ENCODE measurements at regions not wholly inside any gene's neighbourhood (a gene's known extent, or its start where the extent isn't known, plus 50 kb on each side); places are given as distances from the start of the nearest gene placed in this dataset.

GRCh38 chr4:35897808-35898207 is 346.5 kb downstream of the ARAP2 start:
- H3K9me3 ChIP-seq (ENCODE audit: control insufficient read depth, low read length, poor library complexity, severe bottlenecking): no peaks in the 10 kb centered on the region
- no peaks in the 10 kb centered on the region for H3K36me3 Mint-ChIP-seq (ENCODE audit: low read depth)
- no peaks in the 10 kb centered on the region for H3K4me1 Mint-ChIP-seq
- H3K27ac Mint-ChIP-seq: no peak overlapping the region
- DNase-seq (no peak), ATAC-seq (no peak)
- H3K4me3 Mint-ChIP-seq: no peak overlapping the region
- H3K27me3 Mint-ChIP-seq: peaks cover 8% of the 10 kb centered on the region

GRCh38 chr4:35900286-35901243 is 343.7 kb downstream of the ARAP2 start:
- no peak overlapping the region for H3K27ac Mint-ChIP-seq
- ATAC-seq: no peak
- peaks cover 8% of the 10 kb centered on the region for H3K27me3 Mint-ChIP-seq
- DNase-seq: no peak
- no peaks in the 10 kb centered on the region for H3K36me3 Mint-ChIP-seq (ENCODE audit: low read depth)
- H3K4me3 Mint-ChIP-seq: no peak overlapping the region
- H3K4me1 Mint-ChIP-seq: no peaks in the 10 kb centered on the region
- H3K9me3 ChIP-seq (ENCODE audit: control insufficient read depth, low read length, poor library complexity, severe bottlenecking): no peaks in the 10 kb centered on the region

- H3K27ac Mint-ChIP-seq: no peak overlapping the region
- H3K4me3 Mint-ChIP-seq: no peak overlapping the region
- ATAC-seq (no peak), DNase-seq (no peak)
- H3K9me3 ChIP-seq (ENCODE audit: control insufficient read depth, low read length, poor library complexity, severe bottlenecking): no peaks in the 10 kb centered on the region
- peaks cover 5% of the 10 kb centered on the region for H3K27me3 Mint-ChIP-seq
- no peaks in the 10 kb centered on the region for H3K4me1 Mint-ChIP-seq
- H3K36me3 Mint-ChIP-seq (ENCODE audit: low read depth): no peaks in the 10 kb centered on the region
Measured at GRCh38 chr4:35912174-35912573, 332.1 kb downstream of the ARAP2 start.

GRCh38 chr4:35918491-35918977 is 325.8 kb downstream of the ARAP2 start:
- Mint-ChIP-seq H3K36me3 (ENCODE audit: low read depth) (no peaks in the 10 kb centered on the region), H3K27ac (no peak overlapping the region), H3K4me1 (no peaks in the 10 kb centered on the region), H3K4me3 (no peak overlapping the region), H3K27me3 (peaks cover 18% of the 10 kb centered on the region)
- DNase-seq: no peak
- H3K9me3 ChIP-seq (ENCODE audit: control insufficient read depth, low read length, poor library complexity, severe bottlenecking): no peaks in the 10 kb centered on the region
- no peak for ATAC-seq

- no peak overlapping the region for H3K27ac Mint-ChIP-seq
- no peaks in the 10 kb centered on the region for H3K27me3 Mint-ChIP-seq
- H3K4me3 Mint-ChIP-seq: no peak overlapping the region
- no peaks in the 10 kb centered on the region for H3K9me3 ChIP-seq (ENCODE audit: control insufficient read depth, low read length, poor library complexity, severe bottlenecking)
- DNase-seq (no peak), ATAC-seq (no peak)
- H3K36me3 Mint-ChIP-seq (ENCODE audit: low read depth): no peaks in the 10 kb centered on the region
- no peaks in the 10 kb centered on the region for H3K4me1 Mint-ChIP-seq
Measured at GRCh38 chr4:35925806-35926205, 318.5 kb downstream of the ARAP2 start.

- no peaks in the 10 kb centered on the region for H3K9me3 ChIP-seq (ENCODE audit: control insufficient read depth, low read length, poor library complexity, severe bottlenecking)
Measured at GRCh38 chr4:35926788-35927187, 317.5 kb downstream of the ARAP2 start.

GRCh38 chr4:35933901-35934300 is 310.4 kb downstream of the ARAP2 start:
- H3K4me3 Mint-ChIP-seq: no peak overlapping the region
- H3K27me3 Mint-ChIP-seq: peaks cover 26% of the 10 kb centered on the region
- no peak for DNase-seq
- no peak for ATAC-seq
- H3K9me3 ChIP-seq (ENCODE audit: control insufficient read depth, low read length, poor library complexity, severe bottlenecking): no peaks in the 10 kb centered on the region
- no peaks in the 10 kb centered on the region for H3K36me3 Mint-ChIP-seq (ENCODE audit: low read depth)
- H3K4me1 Mint-ChIP-seq: no peaks in the 10 kb centered on the region
- H3K27ac Mint-ChIP-seq: no peak overlapping the region

More at GRCh38 chr4:35926788-35927187, 317.5 kb downstream of the ARAP2 start:
- H3K27ac Mint-ChIP-seq: no peak overlapping the region
- DNase-seq (no peak), ATAC-seq (no peak)
- H3K4me1 Mint-ChIP-seq: no peaks in the 10 kb centered on the region
- H3K36me3 Mint-ChIP-seq (ENCODE audit: low read depth): no peaks in the 10 kb centered on the region
- H3K27me3 Mint-ChIP-seq: peaks cover 6% of the 10 kb centered on the region
- no peak overlapping the region for H3K4me3 Mint-ChIP-seq

GRCh38 chr4:35934320-35934981 is 309.9 kb downstream of the ARAP2 start:
- Mint-ChIP-seq H3K36me3 (ENCODE audit: low read depth) (no peaks in the 10 kb centered on the region), H3K4me3 (no peak overlapping the region), H3K27ac (no peak overlapping the region), H3K4me1 (no peaks in the 10 kb centered on the region), H3K27me3 (peaks cover 26% of the 10 kb centered on the region)
- ATAC-seq (no peak), DNase-seq (no peak)
- no peaks in the 10 kb centered on the region for H3K9me3 ChIP-seq (ENCODE audit: control insufficient read depth, low read length, poor library complexity, severe bottlenecking)

GRCh38 chr4:35938936-35939335 is 305.4 kb downstream of the ARAP2 start:
- Mint-ChIP-seq H3K27me3 (peaks cover 12% of the 10 kb centered on the region), H3K27ac (no peak overlapping the region), H3K4me1 (no peaks in the 10 kb centered on the region), H3K4me3 (no peak overlapping the region), H3K36me3 (ENCODE audit: low read depth) (peaks cover 2% of the 10 kb centered on the region)
- no peak for ATAC-seq
- no peaks in the 10 kb centered on the region for H3K9me3 ChIP-seq (ENCODE audit: control insufficient read depth, low read length, poor library complexity, severe bottlenecking)
- DNase-seq: no peak

- ATAC-seq (no peak), DNase-seq (no peak)
- Mint-ChIP-seq H3K4me3 (no peak overlapping the region), H3K36me3 (ENCODE audit: low read depth) (peaks cover 2% of the 10 kb centered on the region), H3K4me1 (no peaks in the 10 kb centered on the region), H3K27me3 (peaks cover 12% of the 10 kb centered on the region), H3K27ac (no peak overlapping the region)
- no peaks in the 10 kb centered on the region for H3K9me3 ChIP-seq (ENCODE audit: control insufficient read depth, low read length, poor library complexity, severe bottlenecking)
Measured at GRCh38 chr4:35939751-35940150, 304.6 kb downstream of the ARAP2 start.

GRCh38 chr4:35942092-35942491 is 302.2 kb downstream of the ARAP2 start:
- H3K27me3 Mint-ChIP-seq: peaks cover 12% of the 10 kb centered on the region

GRCh38 chr4:35943606-35944005 is 300.7 kb downstream of the ARAP2 start:
- H3K9me3 ChIP-seq (ENCODE audit: control insufficient read depth, low read length, poor library complexity, severe bottlenecking): no peaks in the 10 kb centered on the region
- H3K36me3 Mint-ChIP-seq (ENCODE audit: low read depth): peaks cover 2% of the 10 kb centered on the region
- DNase-seq (no peak), ATAC-seq (no peak)
- H3K4me3 Mint-ChIP-seq: no peak overlapping the region
- no peak overlapping the region for H3K27ac Mint-ChIP-seq
- H3K4me1 Mint-ChIP-seq: no peaks in the 10 kb centered on the region
- peaks cover 12% of the 10 kb centered on the region for H3K27me3 Mint-ChIP-seq

More at GRCh38 chr4:35942092-35942491, 302.2 kb downstream of the ARAP2 start:
- ATAC-seq (no peak), DNase-seq (no peak)
- Mint-ChIP-seq H3K27ac (no peak overlapping the region), H3K36me3 (ENCODE audit: low read depth) (peaks cover 2% of the 10 kb centered on the region), H3K4me1 (no peaks in the 10 kb centered on the region), H3K4me3 (no peak overlapping the region)
- H3K9me3 ChIP-seq (ENCODE audit: control insufficient read depth, low read length, poor library complexity, severe bottlenecking): no peaks in the 10 kb centered on the region

GRCh38 chr4:35948171-35948570 is 296.1 kb downstream of the ARAP2 start:
- Mint-ChIP-seq H3K4me3 (no peak overlapping the region), H3K27me3 (peaks cover 5% of the 10 kb centered on the region), H3K36me3 (ENCODE audit: low read depth) (no peaks in the 10 kb centered on the region), H3K4me1 (no peaks in the 10 kb centered on the region), H3K27ac (no peak overlapping the region)
- no peak for ATAC-seq
- H3K9me3 ChIP-seq (ENCODE audit: control insufficient read depth, low read length, poor library complexity, severe bottlenecking): no peaks in the 10 kb centered on the region
- DNase-seq: no peak

Data from T-helper 17 cell (primary cell).